GM12891 (cell line): ENCODE measurements at regions not wholly inside any gene's neighbourhood (a gene's known extent, or its start where the extent isn't known, plus 50 kb on each side); places are given as distances from the start of the nearest gene placed in this dataset.

Experiments
- DNase-seq: peaks from one replicate; pipeline ENCODE4 v3.0.0; 2011; ENCODE audit warnings: low spot score; ENCODE audit not compliant: insufficient read length
- FAIRE-seq: peaks from 2 replicates; lab custom pipeline; 2011; peaks lifted over from hg19 to GRCh38; lab: Jason Lieb, UNC
- PAX5 ChIP-seq: IDR thresholded peaks from 2 replicates; pipeline ENCODE4 v1.6.1; 2011; ENCODE audit warnings: low read length, moderate library complexity, mild to moderate bottlenecking; ENCODE audit not compliant: insufficient read depth, severe bottlenecking
- POLR2A ChIP-seq: IDR thresholded peaks from 2 replicates; pipeline ENCODE4 v1.6.1; 2011; ENCODE audit warnings: low read depth, low read length, control low read depth
- POLR2AphosphoS5 ChIP-seq: IDR thresholded peaks from 2 replicates; pipeline ENCODE4 v1.6.1; 2011; ENCODE audit warnings: low read depth, low read length, control low read depth
- POU2F2 ChIP-seq: IDR thresholded peaks from 2 replicates; pipeline ENCODE4 v1.6.1; 2011; ENCODE audit warnings: low read depth, mild to moderate bottlenecking, control low read depth, low read length, moderate library complexity
- SPI1 ChIP-seq: IDR thresholded peaks from 2 replicates; pipeline ENCODE4 v1.6.1; 2011; ENCODE audit warnings: low read depth, low read length, control low read depth
- TAF1 ChIP-seq: IDR thresholded peaks from 2 replicates; pipeline ENCODE4 v1.6.1; 2011; ENCODE audit warnings: low read depth, low read length, control low read depth

DNA sequence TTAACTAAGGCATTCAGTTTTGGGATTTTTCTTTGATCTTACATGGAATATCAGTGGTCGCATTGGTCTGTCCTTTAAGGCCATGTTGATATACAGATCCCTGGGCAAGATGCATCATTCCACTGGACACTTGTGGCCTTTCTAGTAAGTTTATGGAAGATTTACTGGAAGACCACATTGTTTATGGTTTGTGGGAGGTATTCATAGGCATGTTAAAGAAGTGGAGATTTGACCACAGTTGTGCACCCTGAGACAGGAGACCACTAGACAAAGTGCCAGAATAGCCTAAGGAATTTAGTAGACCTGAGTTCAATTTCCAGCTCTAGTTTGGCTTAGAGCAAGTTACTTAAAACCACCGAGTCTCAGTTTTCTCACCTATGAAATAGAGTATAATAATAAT is 383.1 kb upstream of the PAPPA start:
- DNase-seq (no peak), FAIRE-seq (no peak)
- TF ChIP-seq PAX5 (no peak), SPI1 (no peak), POU2F2 (no peak), POLR2A (no peak), POLR2AphosphoS5 (no peak), TAF1 (no peak)

GRCh38 chr9:115775659-115776058 is 377.9 kb upstream of the PAPPA start:
- DNase-seq = no peak
- FAIRE-seq = no peak
- TF ChIP-seq SPI1 = no peak
- TF ChIP-seq TAF1 = no peak
- no peak for TF ChIP-seq POU2F2
- no peak for TF ChIP-seq POLR2A
- TF ChIP-seq PAX5 = no peak
- no peak for TF ChIP-seq POLR2AphosphoS5

DNA sequence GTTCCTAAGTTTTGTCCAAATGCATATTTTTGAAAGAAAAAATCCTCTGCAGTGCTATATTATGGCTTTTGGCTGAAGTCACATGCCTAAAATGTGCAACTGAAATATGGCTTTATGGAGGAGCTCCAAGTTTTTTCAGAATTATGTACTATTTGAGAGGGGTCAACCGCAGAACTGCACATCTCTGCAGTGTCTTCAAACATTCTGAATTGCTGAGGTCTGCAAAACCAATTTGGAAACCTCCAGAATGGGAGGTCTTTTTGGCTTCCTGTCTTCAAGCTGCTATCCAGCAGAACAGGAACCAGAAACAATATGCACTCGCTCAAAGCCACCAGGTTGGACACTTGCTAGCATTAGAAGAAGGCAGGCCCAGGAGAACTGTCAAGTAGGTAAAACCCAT is 376.0 kb upstream of the PAPPA start:
- no peak for DNase-seq
- no peak for FAIRE-seq
- TF ChIP-seq SPI1 (no peak), PAX5 (no peak), POU2F2 (no peak), POLR2AphosphoS5 (no peak), TAF1 (no peak), POLR2A (no peak)

GRCh38 chr9:115781070-115781736 is 372.4 kb upstream of the PAPPA start:
- no peak for FAIRE-seq
- DNase-seq = no peak
- no peak for TF ChIP-seq PAX5
- TF ChIP-seq TAF1 = no peak
- no peak for TF ChIP-seq POLR2A
- TF ChIP-seq POLR2AphosphoS5 = no peak
- TF ChIP-seq POU2F2 = no peak
- no peak for TF ChIP-seq SPI1

DNA sequence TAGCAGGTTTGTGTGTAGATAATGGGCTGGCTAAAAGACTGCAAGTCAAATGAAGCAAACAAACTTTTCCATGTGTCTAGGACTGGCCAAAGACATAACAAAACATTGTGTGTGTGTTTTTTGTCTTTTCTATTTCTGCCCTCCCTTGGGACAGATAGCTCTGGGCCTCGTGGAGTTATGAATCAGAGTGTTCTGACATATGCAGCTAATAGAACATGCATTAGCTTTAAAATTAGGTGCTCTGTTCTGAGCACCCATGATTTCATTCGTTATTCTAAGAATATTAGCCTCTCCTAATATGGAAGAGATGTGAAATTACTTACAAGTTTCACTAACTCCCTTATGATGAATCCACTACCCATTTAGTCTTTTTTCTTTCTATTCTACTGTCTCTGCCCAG is 367.3 kb upstream of the PAPPA start:
- TF ChIP-seq POLR2A (no peak), SPI1 (no peak), TAF1 (no peak), POLR2AphosphoS5 (no peak), PAX5 (no peak), POU2F2 (no peak)
- FAIRE-seq (no peak), DNase-seq (no peak)

GRCh38 chr9:115790520-115790919 is 363.1 kb upstream of the PAPPA start:
- TF ChIP-seq SPI1 (no peak), POLR2A (no peak), TAF1 (no peak), POLR2AphosphoS5 (no peak)
- DNase-seq (no peak), FAIRE-seq (no peak)

DNA sequence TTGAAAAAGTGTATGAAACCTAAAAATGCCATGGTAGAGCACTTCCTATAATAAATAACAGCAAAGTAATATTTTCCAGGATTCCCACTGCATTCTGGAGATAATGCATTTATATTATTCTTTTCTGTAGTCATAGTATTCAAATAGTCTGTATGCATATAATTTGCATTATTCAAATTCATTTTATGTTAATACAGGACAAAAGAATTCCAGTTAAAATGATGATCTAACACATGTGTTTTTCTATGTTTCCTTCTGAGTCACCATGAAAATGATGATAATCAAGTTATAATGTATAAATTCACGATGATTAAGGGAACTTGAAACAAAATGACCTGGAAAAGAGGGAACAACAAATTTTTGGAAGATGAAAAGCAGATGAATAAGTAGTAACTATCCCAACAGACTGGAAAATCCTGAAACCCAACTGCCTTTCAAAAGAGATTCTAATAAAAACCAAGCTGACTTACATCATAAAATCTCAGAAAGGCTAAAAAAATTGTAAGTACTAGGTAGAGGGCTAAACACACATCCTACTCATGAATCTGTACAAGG is 358.6 kb upstream of the PAPPA start:
- no peak for FAIRE-seq
- no peak for TF ChIP-seq SPI1
- no peak for TF ChIP-seq PAX5
- TF ChIP-seq TAF1 = no peak
- DNase-seq = no peak

DNA sequence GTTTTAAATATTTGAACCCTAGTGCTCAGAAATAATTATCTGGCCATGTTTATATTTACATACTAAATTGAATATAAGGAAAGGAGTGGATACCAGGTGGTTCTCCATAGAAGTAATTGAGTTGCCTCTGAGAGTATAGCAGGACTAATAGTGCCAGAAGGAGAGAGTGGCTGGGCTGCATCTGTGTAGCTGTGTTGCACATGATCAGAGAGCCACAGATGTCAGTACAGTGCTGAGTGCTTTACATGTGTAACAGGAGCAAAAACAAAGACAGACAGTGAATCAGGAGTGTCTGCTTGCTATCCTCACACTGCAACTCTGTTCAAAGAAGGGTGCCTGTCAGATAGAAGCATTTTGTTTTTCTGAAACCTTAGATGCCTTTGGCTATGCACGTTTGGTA is 353.9 kb upstream of the PAPPA start:
- TF ChIP-seq POLR2AphosphoS5 = no peak
- no peak for TF ChIP-seq PAX5
- TF ChIP-seq POU2F2 = no peak
- no peak for FAIRE-seq
- DNase-seq = no peak

DNA sequence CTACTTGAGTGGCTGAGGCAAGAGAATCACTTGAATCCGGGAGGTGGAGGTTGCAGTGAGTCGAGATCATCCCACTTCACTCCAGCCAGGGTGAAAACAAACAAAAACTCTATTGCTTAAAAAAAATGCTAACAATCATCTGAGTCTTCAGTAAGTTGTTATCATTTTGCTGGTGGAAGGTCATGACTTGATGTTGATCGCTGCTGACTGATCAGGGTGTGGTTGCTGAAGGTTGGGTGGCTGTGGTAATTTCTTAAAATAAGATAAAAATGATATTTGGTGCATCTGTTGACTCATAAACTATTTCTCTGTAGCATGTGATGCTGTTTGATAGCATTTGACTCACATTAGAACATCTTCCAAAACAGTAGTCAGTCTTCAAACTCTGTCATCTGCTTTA is 349.4 kb upstream of the PAPPA start:
- TF ChIP-seq PAX5 (no peak), POLR2AphosphoS5 (no peak), TAF1 (no peak), POLR2A (no peak), SPI1 (no peak), POU2F2 (no peak)
- DNase-seq = no peak
- FAIRE-seq = no peak

DNA sequence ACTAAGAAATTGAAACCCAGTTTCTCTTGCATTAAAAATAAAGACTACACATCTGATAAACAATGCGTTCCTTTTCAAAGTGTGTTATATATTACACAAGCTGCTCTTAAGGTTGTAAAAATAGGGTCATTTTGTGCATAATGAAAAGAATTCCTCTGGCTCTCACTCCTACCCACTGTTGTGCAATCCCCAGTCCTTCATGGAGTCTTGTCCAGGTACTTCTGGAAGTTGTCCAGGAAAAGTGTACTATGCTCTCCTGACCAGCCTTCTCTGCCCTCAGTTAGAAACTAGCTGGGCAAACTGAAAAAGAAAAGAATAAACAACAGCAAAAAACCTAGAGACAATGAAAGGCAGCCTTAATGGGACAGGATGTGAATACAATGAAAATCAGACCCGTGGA is 345.5 kb upstream of the PAPPA start:
- DNase-seq (no peak), FAIRE-seq (no peak)
- TF ChIP-seq POLR2A (no peak), POLR2AphosphoS5 (no peak), POU2F2 (no peak), TAF1 (no peak), PAX5 (no peak), SPI1 (no peak)
